GM12872 (cell line): ENCODE measurements at regions not wholly inside any gene's neighbourhood (a gene's known extent, or its start where the extent isn't known, plus 50 kb on each side); places are given as distances from the start of the nearest gene placed in this dataset.

Source experiments
- TF ChIP-seq, protein P1 (sequence below): IDR thresholded peaks from 3 replicates; pipeline ENCODE4 v1.5.1; 2011; ENCODE audit warnings: low read depth, mild to moderate bottlenecking, low read length, moderate library complexity; ENCODE audit not compliant: insufficient read depth

- TF ChIP-seq, protein P1, sequence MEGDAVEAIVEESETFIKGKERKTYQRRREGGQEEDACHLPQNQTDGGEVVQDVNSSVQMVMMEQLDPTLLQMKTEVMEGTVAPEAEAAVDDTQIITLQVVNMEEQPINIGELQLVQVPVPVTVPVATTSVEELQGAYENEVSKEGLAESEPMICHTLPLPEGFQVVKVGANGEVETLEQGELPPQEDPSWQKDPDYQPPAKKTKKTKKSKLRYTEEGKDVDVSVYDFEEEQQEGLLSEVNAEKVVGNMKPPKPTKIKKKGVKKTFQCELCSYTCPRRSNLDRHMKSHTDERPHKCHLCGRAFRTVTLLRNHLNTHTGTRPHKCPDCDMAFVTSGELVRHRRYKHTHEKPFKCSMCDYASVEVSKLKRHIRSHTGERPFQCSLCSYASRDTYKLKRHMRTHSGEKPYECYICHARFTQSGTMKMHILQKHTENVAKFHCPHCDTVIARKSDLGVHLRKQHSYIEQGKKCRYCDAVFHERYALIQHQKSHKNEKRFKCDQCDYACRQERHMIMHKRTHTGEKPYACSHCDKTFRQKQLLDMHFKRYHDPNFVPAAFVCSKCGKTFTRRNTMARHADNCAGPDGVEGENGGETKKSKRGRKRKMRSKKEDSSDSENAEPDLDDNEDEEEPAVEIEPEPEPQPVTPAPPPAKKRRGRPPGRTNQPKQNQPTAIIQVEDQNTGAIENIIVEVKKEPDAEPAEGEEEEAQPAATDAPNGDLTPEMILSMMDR = no peak
Observed at GRCh38 chr14:86533834-86534233, 1003.9 kb downstream of the FLRT2 start.

- TF ChIP-seq, protein P1 = no peak
Observed at GRCh38 chr14:86532219-86532618, 1002.3 kb downstream of the FLRT2 start.

GRCh38 chr14:86530457-86530856, 1000.5 kb downstream of the FLRT2 start:
- TF ChIP-seq, protein P1 = no peak

GRCh38 chr14:86527312-86527711, 997.4 kb downstream of the FLRT2 start:
- TF ChIP-seq, protein P1 = no peak

DNA sequence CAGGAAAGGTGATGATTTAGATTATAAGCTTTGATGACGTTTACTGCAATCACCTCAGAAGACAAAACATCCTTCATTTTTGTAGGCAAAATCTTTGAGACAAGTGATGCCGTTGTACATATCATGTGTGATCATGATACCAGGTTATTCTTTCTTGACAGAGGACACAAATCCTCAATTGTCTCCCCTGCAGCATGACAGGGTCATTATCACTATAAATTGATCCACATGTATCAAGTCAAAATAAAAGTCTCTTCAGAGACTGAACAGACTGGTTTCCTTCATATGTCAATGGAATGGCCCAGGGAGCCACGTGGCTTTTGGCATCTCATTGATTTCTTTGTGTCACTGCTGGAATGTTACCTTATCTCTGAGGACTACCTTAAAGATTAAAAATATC, 995.7 kb downstream of the FLRT2 start:
- TF ChIP-seq, protein P1 = no peak

DNA sequence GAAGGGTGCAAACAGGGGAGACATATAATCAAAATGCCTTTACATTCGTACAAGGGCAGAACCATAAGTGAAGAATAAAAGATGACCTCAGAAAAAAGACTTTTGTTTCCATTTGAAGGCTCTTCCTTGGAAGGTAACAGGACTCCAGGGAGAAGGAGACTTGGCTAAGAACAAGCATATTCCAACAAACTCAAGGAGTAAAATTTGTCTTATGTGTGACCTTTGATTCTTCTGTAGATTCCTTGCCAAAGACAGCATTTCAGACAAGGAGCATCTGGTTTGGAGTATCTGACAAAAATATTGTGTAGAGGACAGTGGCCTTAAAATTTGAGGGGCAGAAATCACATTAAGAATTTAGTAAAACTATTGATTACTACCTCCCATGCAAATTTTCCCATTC, 991.9 kb downstream of the FLRT2 start:
- TF ChIP-seq, protein P1 = no peak

- TF ChIP-seq, protein P1 = no peak
Observed at GRCh38 chr14:86521031-86521730, 991.2 kb downstream of the FLRT2 start.
